ENCODE measurements at regions not wholly inside any gene's neighbourhood (a gene's known extent, or its start where the extent isn't known, plus 50 kb on each side); places are given as distances from the start of the nearest gene placed in this dataset.

DNA sequence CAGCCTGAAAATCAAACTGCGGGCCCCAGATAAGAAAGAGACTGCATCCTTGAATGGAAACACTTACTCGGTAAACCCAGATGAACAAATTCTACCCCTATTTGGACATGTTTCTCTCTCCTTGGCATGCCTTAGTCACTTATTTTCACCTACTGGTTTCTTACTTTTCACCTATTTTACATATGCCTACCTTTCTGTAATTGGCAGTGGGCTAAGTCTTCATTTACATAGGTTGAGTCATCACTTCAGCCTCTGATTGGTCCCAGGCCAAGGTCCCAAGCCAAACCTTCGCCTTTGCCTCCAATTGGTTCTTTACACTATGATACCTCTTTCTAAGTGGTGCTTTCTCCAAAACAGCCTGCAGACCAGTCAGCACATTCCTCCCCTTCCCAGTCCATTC, 111.3 kb downstream of the DYRK2 start:
- no peak for TF ChIP-seq GATA2 (IDR thresholded peaks at IDR 0.05; ENCODE audit: low read depth, low read length)
- no peak for TF ChIP-seq GATA3 (IDR thresholded peaks at IDR 0.05; ENCODE audit: low read depth, low read length)

All from SH-SY5Y (cell line).